IMR-90 (cell line): ENCODE measurements at regions not wholly inside any gene's neighbourhood (a gene's known extent, or its start where the extent isn't known, plus 50 kb on each side); places are given as distances from the start of the nearest gene placed in this dataset.

ENCODE experiments used
- ATAC-seq: fragments of 200-7000 bp; cut with Tn5 transposase; 2 replicates; pipeline ENCODE4 v1.9.1; 2020; ENCODE audit warnings: low read depth, mild to moderate bottlenecking, moderate library complexity
- BruUV-seq: library from RNA; stranded (reverse); fragments of 400-500 nt; replicated peaks from 2 replicates; lab custom pipeline; 2021; lab: Mats Ljungman, UMichigan
- CTCF ChIA-PET: fragments of 300-600 bp; formaldehyde crosslinking; extraction: SDS; loops from one replicate; lab custom pipeline; 2021; ENCODE audit warnings: antibody characterized with exemption; lab: Yijun Ruan, JAX
- POLR2A ChIA-PET: fragments of 300-600 bp; sonication (Branson Sonifier 250); formaldehyde crosslinking; loops from one replicate; lab custom pipeline; 2022; ENCODE audit warnings: antibody characterized with exemption; ENCODE audit not compliant: unreplicated experiment; lab: Charles Lee
- DNase-seq: peaks from one replicate; pipeline ENCODE4 v3.0.0; 2013
- H2AFZ ChIP-seq: replicated peaks from 2 replicates; pipeline ENCODE3; 2013; ENCODE audit warnings: low read length, mild to moderate bottlenecking; ENCODE audit not compliant: poor library complexity
- H2AK5ac ChIP-seq: 2 replicates; pipeline ENCODE4 v1.6.1; 2013; ENCODE audit warnings: low read depth, low read length, inconsistent platforms
- H2AK9ac ChIP-seq: replicated peaks from 2 replicates; pipeline ENCODE3; 2013; ENCODE audit warnings: mild to moderate bottlenecking, low read depth, low read length, moderate library complexity; ENCODE audit not compliant: poor library complexity
- H2BK120ac ChIP-seq: 2 replicates; pipeline ENCODE4 v1.6.1; 2013; ENCODE audit warnings: low read depth, low read length, inconsistent platforms
- H2BK15ac ChIP-seq: 3 replicates; pipeline ENCODE4 v1.6.1; 2013; ENCODE audit warnings: low read depth, low read length, inconsistent platforms
- H2BK20ac ChIP-seq: 2 replicates; pipeline ENCODE4 v1.6.1; 2013; ENCODE audit warnings: low read depth, mild to moderate bottlenecking, inconsistent platforms, low read length, moderate library complexity
- H2BK5ac ChIP-seq: 2 replicates; pipeline ENCODE4 v1.6.1; 2013; ENCODE audit warnings: mild to moderate bottlenecking, low read depth, low read length, inconsistent platforms; ENCODE audit not compliant: poor library complexity, severe bottlenecking
- H3K14ac ChIP-seq: replicated peaks from 2 replicates; pipeline ENCODE4 v1.6.1; 2013; ENCODE audit warnings: low read depth, low read length, inconsistent platforms
- H3K18ac ChIP-seq: 2 replicates; pipeline ENCODE4 v1.6.1; 2013; ENCODE audit warnings: low read depth, low read length, control low read depth
- H3K23ac ChIP-seq: 2 replicates; pipeline ENCODE4 v1.6.1; 2013; ENCODE audit warnings: low read depth, low read length, inconsistent platforms
- H3K27ac ChIP-seq: 2 replicates; pipeline ENCODE4 v1.5.1; 2013; ENCODE audit warnings: mild to moderate bottlenecking, control low read depth, low read length; ENCODE audit not compliant: insufficient read depth
- H3K27me3 ChIP-seq: 2 replicates; pipeline ENCODE4 v1.6.1; 2013; ENCODE audit warnings: low read length; ENCODE audit not compliant: control insufficient read depth, insufficient read depth
- H3K36me3 ChIP-seq: 2 replicates; pipeline ENCODE4 v1.6.1; 2013; ENCODE audit warnings: low read length, mixed read lengths; ENCODE audit not compliant: control insufficient read depth, insufficient read depth
- H3K4ac ChIP-seq: 2 replicates; pipeline ENCODE4 v1.6.1; 2013; ENCODE audit warnings: low read depth, low read length, inconsistent platforms
- H3K4me1 ChIP-seq: 2 replicates; pipeline ENCODE4 v1.6.1; 2013; ENCODE audit warnings: low read length, mixed read lengths; ENCODE audit not compliant: control insufficient read depth, insufficient read depth
- H3K4me2 ChIP-seq: 2 replicates; pipeline ENCODE4 v1.6.1; 2013; ENCODE audit warnings: low read depth, mild to moderate bottlenecking, control low read depth, low read length, moderate library complexity
- H3K4me3 ChIP-seq: 2 replicates; pipeline ENCODE4 v1.5.1; 2013; ENCODE audit warnings: low read depth, mild to moderate bottlenecking, control low read depth, low read length, moderate library complexity; ENCODE audit not compliant: insufficient read depth
- H3K56ac ChIP-seq: 2 replicates; pipeline ENCODE4 v1.6.1; 2013; ENCODE audit warnings: low read length, inconsistent platforms; ENCODE audit not compliant: insufficient read depth; ENCODE audit errors: extremely low read depth
- H3K79me1 ChIP-seq, 2 experiments: 2 replicates each; pipeline ENCODE4 v1.6.1; 2013; ENCODE audit warnings: low read length in 2 of 2, inconsistent platforms in 1 of 2, low read depth in 1 of 2
- H3K9ac ChIP-seq: 2 replicates; pipeline ENCODE4 v1.6.1; 2013; ENCODE audit warnings: low read depth, low read length, control low read depth
- H3K9me1 ChIP-seq: 2 replicates; pipeline ENCODE4 v1.6.1; 2013; ENCODE audit warnings: low read length, inconsistent platforms; ENCODE audit not compliant: insufficient read depth
- H3K9me3 ChIP-seq: 2 replicates; pipeline ENCODE4 v1.6.1; 2013; ENCODE audit warnings: low read length; ENCODE audit not compliant: control insufficient read depth, insufficient read depth
- H4K20me1 ChIP-seq: 2 replicates; pipeline ENCODE4 v1.6.1; 2013; ENCODE audit warnings: low read length, inconsistent platforms; ENCODE audit not compliant: insufficient read depth
- H4K5ac ChIP-seq: 2 replicates; pipeline ENCODE4 v1.6.1; 2013; ENCODE audit warnings: mild to moderate bottlenecking, low read depth, low read length, control low read depth
- H4K8ac ChIP-seq, 2 experiments: 2 replicates each; pipeline ENCODE4 v1.6.1; 2013; ENCODE audit warnings: low read depth in 2 of 2, low read length in 2 of 2, control low read depth in 1 of 2, inconsistent platforms in 1 of 2
- H4K91ac ChIP-seq: 2 replicates; pipeline ENCODE4 v1.6.1; 2013; ENCODE audit warnings: low read depth, low read length, inconsistent platforms; ENCODE audit not compliant: insufficient read depth
- MXI1 ChIP-seq: IDR thresholded peaks from 2 replicates; pipeline ENCODE4 v1.6.1; 2012; ENCODE audit warnings: low read depth, mild to moderate bottlenecking, low read length, moderate library complexity, borderline replicate concordance
- WGBS, 2 experiments: methylation state at CpG; one replicate each; pipeline versions ENCODE4 v1.1.5 to v1.1.7; 2013; ENCODE audit warnings: missing lambda C conversion rate in 2 of 2; ENCODE audit not compliant: insufficient read length in 1 of 2; ENCODE audit errors: extremely low coverage in 2 of 2; 5-methylcytosine and 5-hydroxymethylcytosine counted together
- dilution Hi-C: fragments of 300-500 bp; cut with HindIII; formaldehyde crosslinking; loops from one replicate; pipeline ENCODE4 v1.14.3; 2018; ENCODE audit warnings: low sequenced_read_pairs; ENCODE audit not compliant: unreplicated experiment
- in situ Hi-C: fragments of 300-500 bp; cut with MboI; formaldehyde crosslinking; loops from 3 replicates; pipeline ENCODE4 v1.14.3; 2019; ENCODE audit warnings: low sequenced_read_pairs, inconsistent platforms, mixed read lengths
- intact Hi-C: fragments of 100-400 bp; cut with micrococcal nuclease; formaldehyde crosslinking; loops from 2 replicates; pipeline ENCODE4 v1.10.0; 2022
- TF ChIP-seq, protein P1 (sequence below): fragments of 150-350 bp; IDR thresholded peaks from 2 replicates; pipeline ENCODE4 v1.6.1; 2017; ENCODE audit warnings: mild to moderate bottlenecking, antibody characterized with exemption, low read length, low read depth

DNA sequence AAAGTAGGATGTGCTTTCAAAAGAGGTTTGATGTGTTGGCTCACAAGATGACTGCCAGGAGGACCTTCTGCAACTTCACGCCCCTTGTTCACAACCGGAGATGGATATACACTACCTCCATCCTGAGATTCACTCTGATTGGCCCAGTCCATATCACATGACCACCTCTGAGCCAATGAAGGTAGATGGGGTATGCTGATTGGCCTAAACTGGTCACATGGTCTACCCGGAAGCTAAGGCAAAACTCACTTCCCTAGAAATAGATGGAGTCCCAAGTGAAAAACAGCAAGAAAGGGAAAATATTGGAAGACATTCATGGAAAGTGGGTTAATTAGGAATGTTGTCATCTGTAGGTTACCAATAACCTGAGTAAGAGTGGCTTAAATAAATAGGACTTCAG, 119.7 kb upstream of the MRI1 start:
- no CpG with 5 or more reads among the region's 3 CpGs for WGBS, 2 experiments

More for the DNA sequence above, 119.7 kb upstream of the MRI1 start:
- no peak overlapping the region for H2BK15ac ChIP-seq
- no peak overlapping the region for H3K23ac ChIP-seq
- H2AK9ac ChIP-seq: no peak overlapping the region
- no peak overlapping the region for H2BK120ac ChIP-seq
- H3K27ac ChIP-seq: no peak overlapping the region
- no peaks in the 10 kb centered on the region for H3K27me3 ChIP-seq
- no peaks in the 10 kb centered on the region for H3K36me3 ChIP-seq
- no peak overlapping the region for H4K91ac ChIP-seq
- H3K9ac ChIP-seq: no peak overlapping the region
- no TSS peak for BruUV-seq
- no peak overlapping the region for H2BK20ac ChIP-seq
- POLR2A ChIA-PET: interaction anchor here (0.5 kb wide), 1 partner anchor 150 kb away, joined by 8 read pairs; no protein-coding TSS in a partner anchor
- in situ Hi-C loops: no loop called here
- TF ChIP-seq, protein P1, sequence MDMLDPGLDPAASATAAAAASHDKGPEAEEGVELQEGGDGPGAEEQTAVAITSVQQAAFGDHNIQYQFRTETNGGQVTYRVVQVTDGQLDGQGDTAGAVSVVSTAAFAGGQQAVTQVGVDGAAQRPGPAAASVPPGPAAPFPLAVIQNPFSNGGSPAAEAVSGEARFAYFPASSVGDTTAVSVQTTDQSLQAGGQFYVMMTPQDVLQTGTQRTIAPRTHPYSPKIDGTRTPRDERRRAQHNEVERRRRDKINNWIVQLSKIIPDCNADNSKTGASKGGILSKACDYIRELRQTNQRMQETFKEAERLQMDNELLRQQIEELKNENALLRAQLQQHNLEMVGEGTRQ: peak; percentile 80
- TF ChIP-seq MXI1: no peak
- CTCF ChIA-PET: interaction anchor here (0.5 to 0.6 kb wide), 2 partner anchors 12 to 15 kb away, joined by 3 read pairs; no protein-coding TSS in a partner anchor
- no peak overlapping the region for H4K5ac ChIP-seq
- no peak overlapping the region for H2BK5ac ChIP-seq
- no peak overlapping the region for H3K18ac ChIP-seq
- DNase-seq: no peak
- ATAC-seq: no peak
- H2AK5ac ChIP-seq: no peak overlapping the region
- no peak overlapping the region for H3K4me3 ChIP-seq
- intact Hi-C loops: no loop called here
- H4K8ac ChIP-seq: no peak overlapping the region
- no peak overlapping the region for H3K4me2 ChIP-seq
- H4K20me1 ChIP-seq: no peaks in the 10 kb centered on the region
- no peaks in the 10 kb centered on the region; the same call in 1 of the 2 replicates for H3K4me1 ChIP-seq
- no peak overlapping the region for H3K4ac ChIP-seq
- no peak overlapping the region for H2AFZ ChIP-seq
- H3K56ac ChIP-seq: no peak overlapping the region
- dilution Hi-C loops: no loop called here
- H3K9me3 ChIP-seq: peaks cover 3% of the 10 kb centered on the region; the same call in 1 of the 2 replicates
- H3K14ac ChIP-seq: no peak overlapping the region
- no peaks in the 10 kb centered on the region for H3K79me1 ChIP-seq
- no peaks in the 10 kb centered on the region for H3K9me1 ChIP-seq
